ENCODE measurements at regions not wholly inside any gene's neighbourhood (a gene's known extent, or its start where the extent isn't known, plus 50 kb on each side); places are given as distances from the start of the nearest gene placed in this dataset.

DNA sequence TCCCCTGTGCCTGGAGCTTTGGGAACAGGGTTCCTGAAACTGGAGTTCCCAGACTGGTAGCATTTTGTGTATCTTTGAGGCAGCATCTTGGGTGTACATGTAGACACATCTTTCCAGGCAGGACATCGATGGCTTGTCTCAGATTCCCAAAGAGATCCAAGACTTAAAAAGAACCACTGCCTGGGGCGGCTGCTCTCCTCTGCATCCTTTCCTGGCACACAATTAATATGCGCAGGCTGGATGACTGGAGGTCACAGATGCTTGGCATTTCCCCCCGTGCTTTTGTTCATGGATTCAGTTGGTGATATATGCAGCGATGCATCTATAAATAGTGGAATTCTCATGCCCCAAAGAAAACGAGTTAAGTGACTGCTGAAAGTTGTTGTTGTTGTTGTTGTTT, 80.5 kb downstream of the CLDN34 start:
- H3K4me3 Mint-ChIP-seq = no peak overlapping the region
- H3K27ac Mint-ChIP-seq = peak overlapping the region; percentile 77
- peaks cover 2% of the 10 kb centered on the region for H3K36me3 Mint-ChIP-seq
- no peak for DNase-seq (ENCODE audit: low spot score in 2 of 2, unreplicated experiment in 2 of 2)
- TF ChIP-seq, protein P1, sequence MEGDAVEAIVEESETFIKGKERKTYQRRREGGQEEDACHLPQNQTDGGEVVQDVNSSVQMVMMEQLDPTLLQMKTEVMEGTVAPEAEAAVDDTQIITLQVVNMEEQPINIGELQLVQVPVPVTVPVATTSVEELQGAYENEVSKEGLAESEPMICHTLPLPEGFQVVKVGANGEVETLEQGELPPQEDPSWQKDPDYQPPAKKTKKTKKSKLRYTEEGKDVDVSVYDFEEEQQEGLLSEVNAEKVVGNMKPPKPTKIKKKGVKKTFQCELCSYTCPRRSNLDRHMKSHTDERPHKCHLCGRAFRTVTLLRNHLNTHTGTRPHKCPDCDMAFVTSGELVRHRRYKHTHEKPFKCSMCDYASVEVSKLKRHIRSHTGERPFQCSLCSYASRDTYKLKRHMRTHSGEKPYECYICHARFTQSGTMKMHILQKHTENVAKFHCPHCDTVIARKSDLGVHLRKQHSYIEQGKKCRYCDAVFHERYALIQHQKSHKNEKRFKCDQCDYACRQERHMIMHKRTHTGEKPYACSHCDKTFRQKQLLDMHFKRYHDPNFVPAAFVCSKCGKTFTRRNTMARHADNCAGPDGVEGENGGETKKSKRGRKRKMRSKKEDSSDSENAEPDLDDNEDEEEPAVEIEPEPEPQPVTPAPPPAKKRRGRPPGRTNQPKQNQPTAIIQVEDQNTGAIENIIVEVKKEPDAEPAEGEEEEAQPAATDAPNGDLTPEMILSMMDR (IDR thresholded peaks at IDR 0.05; ENCODE audit: unreplicated experiment) = no peak
- H3K27me3 Mint-ChIP-seq (ENCODE audit: low read depth) = no peaks in the 10 kb centered on the region
- peaks cover 40% of the 10 kb centered on the region for H3K4me1 Mint-ChIP-seq
- peaks cover 14% of the 10 kb centered on the region for H3K9me3 Mint-ChIP-seq

DNA sequence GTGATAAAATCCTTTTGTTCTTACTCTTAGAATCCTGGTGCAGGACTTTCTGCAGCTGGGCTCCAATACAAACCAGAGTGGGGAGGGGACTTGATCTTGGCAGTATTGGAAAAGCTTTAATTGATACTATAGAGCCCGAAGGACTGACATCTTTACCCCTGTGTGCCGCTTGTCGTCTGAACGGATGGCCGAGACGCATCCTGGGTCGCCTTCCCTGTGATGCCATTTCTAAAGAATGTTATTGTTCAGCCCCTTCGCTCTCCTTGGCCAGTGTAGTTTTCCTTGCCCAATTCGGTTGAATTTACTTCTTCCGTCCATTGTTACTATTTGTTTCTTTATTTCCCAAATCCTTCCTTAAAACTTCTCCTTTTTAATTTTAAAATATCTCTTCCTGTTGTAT, 80.9 kb downstream of the CLDN34 start:
- no peak overlapping the region for H3K4me3 Mint-ChIP-seq
- peaks cover 10% of the 10 kb centered on the region for H3K9me3 Mint-ChIP-seq
- peak overlapping the region; percentile 77 for H3K27ac Mint-ChIP-seq
- H3K36me3 Mint-ChIP-seq = peaks cover 2% of the 10 kb centered on the region
- TF ChIP-seq, protein P1 (IDR thresholded peaks at IDR 0.05; ENCODE audit: unreplicated experiment) = no peak
- peaks cover 40% of the 10 kb centered on the region for H3K4me1 Mint-ChIP-seq
- no peak for DNase-seq (ENCODE audit: low spot score in 2 of 2, unreplicated experiment in 2 of 2)
- no peaks in the 10 kb centered on the region for H3K27me3 Mint-ChIP-seq (ENCODE audit: low read depth)

DNA sequence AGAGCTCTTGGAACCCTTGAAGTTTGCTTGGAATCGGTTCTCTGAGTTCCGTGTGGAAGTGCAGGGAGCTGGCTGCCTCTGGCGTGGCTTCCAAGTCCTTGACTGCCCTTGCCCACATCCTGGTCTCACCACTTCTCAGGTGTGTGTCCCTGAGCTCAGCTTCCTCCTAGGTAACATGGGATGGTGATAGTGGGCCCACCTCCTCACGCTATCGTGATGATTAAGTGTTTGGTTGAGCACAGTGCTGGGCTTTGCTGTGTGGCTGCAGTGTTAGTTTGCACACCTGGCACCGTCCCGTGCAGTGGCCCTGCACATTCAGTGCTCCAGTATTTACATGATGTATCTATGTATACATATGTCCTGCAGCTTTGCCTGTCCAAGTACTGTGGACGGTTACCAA, 81.5 kb downstream of the CLDN34 start:
- Mint-ChIP-seq H3K27me3 (ENCODE audit: low read depth) (no peaks in the 10 kb centered on the region), H3K9me3 (peaks cover 10% of the 10 kb centered on the region)

DNA sequence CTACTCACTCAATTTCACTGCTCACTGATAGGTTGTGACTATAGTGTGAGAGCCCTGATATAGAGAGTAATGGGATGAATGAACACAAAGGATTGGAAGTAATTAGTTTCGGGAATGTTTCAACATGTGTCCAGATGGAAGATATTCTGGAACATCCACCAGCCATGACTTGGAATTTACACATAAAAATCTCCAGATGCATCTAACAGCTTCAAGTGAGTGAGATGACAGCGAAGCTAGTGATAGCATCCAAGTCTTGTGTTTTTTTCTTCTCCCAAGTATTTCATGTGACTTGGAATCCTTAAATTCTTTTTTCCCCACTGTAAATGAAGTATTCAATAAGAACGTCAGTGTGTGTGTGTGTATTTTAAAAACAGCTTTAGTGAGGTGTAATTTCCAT, 82.1 kb downstream of the CLDN34 start:
- H3K9me3 Mint-ChIP-seq = peaks cover 6% of the 10 kb centered on the region
- H3K4me1 Mint-ChIP-seq = peaks cover 36% of the 10 kb centered on the region
- H3K4me3 Mint-ChIP-seq = no peak overlapping the region
- H3K27me3 Mint-ChIP-seq (ENCODE audit: low read depth) = no peaks in the 10 kb centered on the region
- TF ChIP-seq, protein P1 (IDR thresholded peaks at IDR 0.05; ENCODE audit: unreplicated experiment) = no peak
- peaks cover 2% of the 10 kb centered on the region for H3K36me3 Mint-ChIP-seq
- peak overlapping the region; percentile 45 for H3K27ac Mint-ChIP-seq
- no peak for DNase-seq (ENCODE audit: low spot score in 2 of 2, unreplicated experiment in 2 of 2)

More for the DNA sequence above, 81.5 kb downstream of the CLDN34 start:
- H3K27ac Mint-ChIP-seq = peak overlapping the region; percentile 16
- peaks cover 40% of the 10 kb centered on the region for H3K4me1 Mint-ChIP-seq
- DNase-seq (ENCODE audit: low spot score in 2 of 2, unreplicated experiment in 2 of 2) = no peak
- H3K4me3 Mint-ChIP-seq = no peak overlapping the region
- TF ChIP-seq, protein P1 (IDR thresholded peaks at IDR 0.05; ENCODE audit: unreplicated experiment) = no peak
- H3K36me3 Mint-ChIP-seq = peaks cover 2% of the 10 kb centered on the region

DNA sequence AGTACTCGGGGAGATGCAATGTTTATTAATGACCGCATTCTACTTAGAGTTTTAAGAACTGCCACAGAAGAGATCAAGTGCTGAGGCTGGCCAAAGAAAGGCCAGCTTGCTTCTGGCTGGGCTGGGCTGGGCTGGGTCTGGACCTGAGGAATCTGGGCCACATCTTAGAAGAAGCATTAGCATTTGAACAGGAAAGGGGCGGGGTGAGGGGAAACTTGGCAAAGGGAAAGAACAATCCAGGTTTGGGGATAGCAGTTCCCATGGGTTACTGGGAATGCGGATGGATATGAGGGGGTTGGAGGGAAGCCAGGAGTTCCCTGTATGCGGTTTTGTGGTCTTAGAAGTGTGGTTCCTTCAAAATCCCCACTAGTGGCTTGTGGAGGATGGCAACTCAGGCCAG, 83.3 kb downstream of the CLDN34 start:
- Mint-ChIP-seq H3K4me3 (no peak overlapping the region), H3K27ac (peak overlapping the region; percentile 14), H3K27me3 (ENCODE audit: low read depth) (no peaks in the 10 kb centered on the region), H3K9me3 (peaks cover 10% of the 10 kb centered on the region), H3K36me3 (peaks cover 10% of the 10 kb centered on the region), H3K4me1 (peaks cover 36% of the 10 kb centered on the region)
- no peak for DNase-seq (ENCODE audit: low spot score in 2 of 2, unreplicated experiment in 2 of 2)
- TF ChIP-seq, protein P1 (IDR thresholded peaks at IDR 0.05; ENCODE audit: unreplicated experiment) = no peak

All from mesothelial cell of epicardium (in vitro differentiated cells).